ENCODE measurements at regions not wholly inside any gene's neighbourhood (a gene's known extent, or its start where the extent isn't known, plus 50 kb on each side); places are given as distances from the start of the nearest gene placed in this dataset.

- TF ChIP-seq RCOR1 (IDR thresholded peaks at IDR 0.05; ENCODE audit: low read length): peak; percentile 61; the same call in 1 of the 2 replicates
- no peak for TF ChIP-seq TAF1 (IDR thresholded peaks at IDR 0.05; ENCODE audit: borderline replicate concordance, low read depth, low read length)
- no peak for TF ChIP-seq MEF2A (IDR thresholded peaks at IDR 0.05; ENCODE audit: borderline replicate concordance, low read depth)
- no peak for TF ChIP-seq ELF1 (IDR thresholded peaks at IDR 0.05)
- no peak for TF ChIP-seq REST (IDR thresholded peaks at IDR 0.05; ENCODE audit: low read depth, low read length)
- TF ChIP-seq USF1 (IDR thresholded peaks at IDR 0.05; ENCODE audit: borderline replicate concordance, low read depth): no peak
Measured at GRCh38 chr16:85360323-85361277, 248.3 kb upstream of the CIBAR2 start (continued).

GRCh38 chr16:85361441-85362118 is 249.3 kb upstream of the CIBAR2 start:
- Histone ChIP-seq H3K9me2 (no peaks in the 10 kb centered on the region), H3K79me2 (ENCODE audit: insufficient read depth) (no peaks in the 10 kb centered on the region), H3K36me3 (replicated peaks in 1 of 2; ENCODE audit: control insufficient read depth in 1 of 2, insufficient read depth in 2 of 2, low read length in 1 of 2) (no peaks in the 10 kb centered on the region), H3F3A (replicated peaks; ENCODE audit: insufficient read depth) (no peaks in the 10 kb centered on the region), H3K27me3 (ENCODE audit: insufficient read depth) (no peaks in the 10 kb centered on the region), H3K9ac (no peak overlapping the region), H2AFZ (ENCODE audit: low read depth) (no peak overlapping the region), H3K4me2 (no peak overlapping the region), H3K4me3 (ENCODE audit: low read depth in 2 of 2, low read length in 1 of 2) (no peak overlapping the region), H4K20me1 (ENCODE audit: insufficient read depth) (no peaks in the 10 kb centered on the region), H3K27ac (ENCODE audit: low read depth in 2 of 2, low read length in 1 of 2) (peak overlapping the region in 1 of 2 experiments; percentile 77; a peak in 2 of 4 replicates), H3K4me1 (ENCODE audit: control insufficient read depth in 1 of 2, insufficient read depth in 2 of 2, low read depth in 1 of 2, low read length in 1 of 2) (peaks cover 0 to 83% of the 10 kb centered on the region in 2 experiments; a peak in 2 of 4 replicates), H3K9me3 (no peaks in the 10 kb centered on the region)
- WGBS (ENCODE audit: low lambda C conversion rate): 89% methylated on average over 4 of the region's 23 CpGs
- DNase-seq: peak; percentile 77
- no peak for TF ChIP-seq EZH2phosphoT487 (IDR thresholded peaks at IDR 0.05; ENCODE audit: borderline replicate concordance, low read depth)
- no peak for TF ChIP-seq USF1 (IDR thresholded peaks at IDR 0.05; ENCODE audit: borderline replicate concordance, low read depth)
- peak; percentile 41 for TF ChIP-seq CHD2 (IDR thresholded peaks at IDR 0.05; ENCODE audit: low read length, partially characterized antibody)
- ChIA-PET POLR2A (interaction anchor here (0.7 to 1.2 kb wide), 2 partner anchors 40 to 86 kb away, joined by 3 read pairs; no protein-coding TSS in a partner anchor), CTCF (interaction anchor here (0.7 to 15.0 kb wide), 10 partner anchors 10 to 249 kb away, joined by 3 to 144 read pairs (median 4); no protein-coding TSS in a partner anchor)
